ENCODE measurements at regions not wholly inside any gene's neighbourhood (a gene's known extent, or its start where the extent isn't known, plus 50 kb on each side); places are given as distances from the start of the nearest gene placed in this dataset.

DNA sequence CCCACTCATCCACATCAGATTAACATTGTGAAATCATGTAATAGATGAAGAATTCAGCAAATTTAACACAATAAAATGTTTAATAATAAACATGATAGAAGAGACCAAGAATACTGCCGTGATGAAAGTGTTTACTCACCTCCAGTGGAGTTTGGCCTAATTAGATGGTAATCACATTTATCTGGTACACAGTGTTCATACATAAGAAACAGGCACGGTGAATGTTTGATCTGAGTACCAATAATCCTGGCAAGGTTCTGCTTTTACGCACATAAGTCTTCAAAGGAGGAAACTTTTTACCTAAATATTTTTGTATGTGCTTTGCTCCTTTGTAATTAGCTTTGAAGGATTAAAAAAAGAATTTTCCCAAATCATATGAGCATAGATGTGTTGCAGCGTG, 122.5 kb downstream of the IRS1 start:
- TF ChIP-seq, protein P1, sequence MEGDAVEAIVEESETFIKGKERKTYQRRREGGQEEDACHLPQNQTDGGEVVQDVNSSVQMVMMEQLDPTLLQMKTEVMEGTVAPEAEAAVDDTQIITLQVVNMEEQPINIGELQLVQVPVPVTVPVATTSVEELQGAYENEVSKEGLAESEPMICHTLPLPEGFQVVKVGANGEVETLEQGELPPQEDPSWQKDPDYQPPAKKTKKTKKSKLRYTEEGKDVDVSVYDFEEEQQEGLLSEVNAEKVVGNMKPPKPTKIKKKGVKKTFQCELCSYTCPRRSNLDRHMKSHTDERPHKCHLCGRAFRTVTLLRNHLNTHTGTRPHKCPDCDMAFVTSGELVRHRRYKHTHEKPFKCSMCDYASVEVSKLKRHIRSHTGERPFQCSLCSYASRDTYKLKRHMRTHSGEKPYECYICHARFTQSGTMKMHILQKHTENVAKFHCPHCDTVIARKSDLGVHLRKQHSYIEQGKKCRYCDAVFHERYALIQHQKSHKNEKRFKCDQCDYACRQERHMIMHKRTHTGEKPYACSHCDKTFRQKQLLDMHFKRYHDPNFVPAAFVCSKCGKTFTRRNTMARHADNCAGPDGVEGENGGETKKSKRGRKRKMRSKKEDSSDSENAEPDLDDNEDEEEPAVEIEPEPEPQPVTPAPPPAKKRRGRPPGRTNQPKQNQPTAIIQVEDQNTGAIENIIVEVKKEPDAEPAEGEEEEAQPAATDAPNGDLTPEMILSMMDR (conservative IDR thresholded peaks at IDR 0.05; ENCODE audit: low read depth in 2 of 2) = no peak
- TF ChIP-seq, protein P2, sequence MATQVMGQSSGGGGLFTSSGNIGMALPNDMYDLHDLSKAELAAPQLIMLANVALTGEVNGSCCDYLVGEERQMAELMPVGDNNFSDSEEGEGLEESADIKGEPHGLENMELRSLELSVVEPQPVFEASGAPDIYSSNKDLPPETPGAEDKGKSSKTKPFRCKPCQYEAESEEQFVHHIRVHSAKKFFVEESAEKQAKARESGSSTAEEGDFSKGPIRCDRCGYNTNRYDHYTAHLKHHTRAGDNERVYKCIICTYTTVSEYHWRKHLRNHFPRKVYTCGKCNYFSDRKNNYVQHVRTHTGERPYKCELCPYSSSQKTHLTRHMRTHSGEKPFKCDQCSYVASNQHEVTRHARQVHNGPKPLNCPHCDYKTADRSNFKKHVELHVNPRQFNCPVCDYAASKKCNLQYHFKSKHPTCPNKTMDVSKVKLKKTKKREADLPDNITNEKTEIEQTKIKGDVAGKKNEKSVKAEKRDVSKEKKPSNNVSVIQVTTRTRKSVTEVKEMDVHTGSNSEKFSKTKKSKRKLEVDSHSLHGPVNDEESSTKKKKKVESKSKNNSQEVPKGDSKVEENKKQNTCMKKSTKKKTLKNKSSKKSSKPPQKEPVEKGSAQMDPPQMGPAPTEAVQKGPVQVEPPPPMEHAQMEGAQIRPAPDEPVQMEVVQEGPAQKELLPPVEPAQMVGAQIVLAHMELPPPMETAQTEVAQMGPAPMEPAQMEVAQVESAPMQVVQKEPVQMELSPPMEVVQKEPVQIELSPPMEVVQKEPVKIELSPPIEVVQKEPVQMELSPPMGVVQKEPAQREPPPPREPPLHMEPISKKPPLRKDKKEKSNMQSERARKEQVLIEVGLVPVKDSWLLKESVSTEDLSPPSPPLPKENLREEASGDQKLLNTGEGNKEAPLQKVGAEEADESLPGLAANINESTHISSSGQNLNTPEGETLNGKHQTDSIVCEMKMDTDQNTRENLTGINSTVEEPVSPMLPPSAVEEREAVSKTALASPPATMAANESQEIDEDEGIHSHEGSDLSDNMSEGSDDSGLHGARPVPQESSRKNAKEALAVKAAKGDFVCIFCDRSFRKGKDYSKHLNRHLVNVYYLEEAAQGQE (IDR thresholded peaks at IDR 0.05; ENCODE audit: unreplicated experiment) = no peak
- TF ChIP-seq POLR2AphosphoS5 (IDR thresholded peaks at IDR 0.05; ENCODE audit: low read depth) (no peak), EZH2 (IDR thresholded peaks at IDR 0.05; ENCODE audit: low read depth, unreplicated experiment) (no peak), CREB1 (CRISPR knock-in tag; IDR thresholded peaks at IDR 0.05; ENCODE audit: low read depth) (no peak), EZH2phosphoT487 (IDR thresholded peaks at IDR 0.05; ENCODE audit: unreplicated experiment) (no peak), JUNB (IDR thresholded peaks at IDR 0.05; ENCODE audit: unreplicated experiment) (no peak), STAT1 (IDR thresholded peaks at IDR 0.05; ENCODE audit: unreplicated experiment) (no peak), ZNF114 (CRISPR knock-in tag; IDR thresholded peaks at IDR 0.05) (no peak), NANOG (IDR thresholded peaks at IDR 0.05; ENCODE audit: borderline replicate concordance) (no peak), ZNF331 (CRISPR knock-in tag; IDR thresholded peaks at IDR 0.05; ENCODE audit: low read depth) (no peak)
- TF ChIP-seq, protein P3, sequence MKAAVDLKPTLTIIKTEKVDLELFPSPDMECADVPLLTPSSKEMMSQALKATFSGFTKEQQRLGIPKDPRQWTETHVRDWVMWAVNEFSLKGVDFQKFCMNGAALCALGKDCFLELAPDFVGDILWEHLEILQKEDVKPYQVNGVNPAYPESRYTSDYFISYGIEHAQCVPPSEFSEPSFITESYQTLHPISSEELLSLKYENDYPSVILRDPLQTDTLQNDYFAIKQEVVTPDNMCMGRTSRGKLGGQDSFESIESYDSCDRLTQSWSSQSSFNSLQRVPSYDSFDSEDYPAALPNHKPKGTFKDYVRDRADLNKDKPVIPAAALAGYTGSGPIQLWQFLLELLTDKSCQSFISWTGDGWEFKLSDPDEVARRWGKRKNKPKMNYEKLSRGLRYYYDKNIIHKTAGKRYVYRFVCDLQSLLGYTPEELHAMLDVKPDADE (IDR thresholded peaks at IDR 0.05) = no peak
- TF ChIP-seq, protein P4, sequence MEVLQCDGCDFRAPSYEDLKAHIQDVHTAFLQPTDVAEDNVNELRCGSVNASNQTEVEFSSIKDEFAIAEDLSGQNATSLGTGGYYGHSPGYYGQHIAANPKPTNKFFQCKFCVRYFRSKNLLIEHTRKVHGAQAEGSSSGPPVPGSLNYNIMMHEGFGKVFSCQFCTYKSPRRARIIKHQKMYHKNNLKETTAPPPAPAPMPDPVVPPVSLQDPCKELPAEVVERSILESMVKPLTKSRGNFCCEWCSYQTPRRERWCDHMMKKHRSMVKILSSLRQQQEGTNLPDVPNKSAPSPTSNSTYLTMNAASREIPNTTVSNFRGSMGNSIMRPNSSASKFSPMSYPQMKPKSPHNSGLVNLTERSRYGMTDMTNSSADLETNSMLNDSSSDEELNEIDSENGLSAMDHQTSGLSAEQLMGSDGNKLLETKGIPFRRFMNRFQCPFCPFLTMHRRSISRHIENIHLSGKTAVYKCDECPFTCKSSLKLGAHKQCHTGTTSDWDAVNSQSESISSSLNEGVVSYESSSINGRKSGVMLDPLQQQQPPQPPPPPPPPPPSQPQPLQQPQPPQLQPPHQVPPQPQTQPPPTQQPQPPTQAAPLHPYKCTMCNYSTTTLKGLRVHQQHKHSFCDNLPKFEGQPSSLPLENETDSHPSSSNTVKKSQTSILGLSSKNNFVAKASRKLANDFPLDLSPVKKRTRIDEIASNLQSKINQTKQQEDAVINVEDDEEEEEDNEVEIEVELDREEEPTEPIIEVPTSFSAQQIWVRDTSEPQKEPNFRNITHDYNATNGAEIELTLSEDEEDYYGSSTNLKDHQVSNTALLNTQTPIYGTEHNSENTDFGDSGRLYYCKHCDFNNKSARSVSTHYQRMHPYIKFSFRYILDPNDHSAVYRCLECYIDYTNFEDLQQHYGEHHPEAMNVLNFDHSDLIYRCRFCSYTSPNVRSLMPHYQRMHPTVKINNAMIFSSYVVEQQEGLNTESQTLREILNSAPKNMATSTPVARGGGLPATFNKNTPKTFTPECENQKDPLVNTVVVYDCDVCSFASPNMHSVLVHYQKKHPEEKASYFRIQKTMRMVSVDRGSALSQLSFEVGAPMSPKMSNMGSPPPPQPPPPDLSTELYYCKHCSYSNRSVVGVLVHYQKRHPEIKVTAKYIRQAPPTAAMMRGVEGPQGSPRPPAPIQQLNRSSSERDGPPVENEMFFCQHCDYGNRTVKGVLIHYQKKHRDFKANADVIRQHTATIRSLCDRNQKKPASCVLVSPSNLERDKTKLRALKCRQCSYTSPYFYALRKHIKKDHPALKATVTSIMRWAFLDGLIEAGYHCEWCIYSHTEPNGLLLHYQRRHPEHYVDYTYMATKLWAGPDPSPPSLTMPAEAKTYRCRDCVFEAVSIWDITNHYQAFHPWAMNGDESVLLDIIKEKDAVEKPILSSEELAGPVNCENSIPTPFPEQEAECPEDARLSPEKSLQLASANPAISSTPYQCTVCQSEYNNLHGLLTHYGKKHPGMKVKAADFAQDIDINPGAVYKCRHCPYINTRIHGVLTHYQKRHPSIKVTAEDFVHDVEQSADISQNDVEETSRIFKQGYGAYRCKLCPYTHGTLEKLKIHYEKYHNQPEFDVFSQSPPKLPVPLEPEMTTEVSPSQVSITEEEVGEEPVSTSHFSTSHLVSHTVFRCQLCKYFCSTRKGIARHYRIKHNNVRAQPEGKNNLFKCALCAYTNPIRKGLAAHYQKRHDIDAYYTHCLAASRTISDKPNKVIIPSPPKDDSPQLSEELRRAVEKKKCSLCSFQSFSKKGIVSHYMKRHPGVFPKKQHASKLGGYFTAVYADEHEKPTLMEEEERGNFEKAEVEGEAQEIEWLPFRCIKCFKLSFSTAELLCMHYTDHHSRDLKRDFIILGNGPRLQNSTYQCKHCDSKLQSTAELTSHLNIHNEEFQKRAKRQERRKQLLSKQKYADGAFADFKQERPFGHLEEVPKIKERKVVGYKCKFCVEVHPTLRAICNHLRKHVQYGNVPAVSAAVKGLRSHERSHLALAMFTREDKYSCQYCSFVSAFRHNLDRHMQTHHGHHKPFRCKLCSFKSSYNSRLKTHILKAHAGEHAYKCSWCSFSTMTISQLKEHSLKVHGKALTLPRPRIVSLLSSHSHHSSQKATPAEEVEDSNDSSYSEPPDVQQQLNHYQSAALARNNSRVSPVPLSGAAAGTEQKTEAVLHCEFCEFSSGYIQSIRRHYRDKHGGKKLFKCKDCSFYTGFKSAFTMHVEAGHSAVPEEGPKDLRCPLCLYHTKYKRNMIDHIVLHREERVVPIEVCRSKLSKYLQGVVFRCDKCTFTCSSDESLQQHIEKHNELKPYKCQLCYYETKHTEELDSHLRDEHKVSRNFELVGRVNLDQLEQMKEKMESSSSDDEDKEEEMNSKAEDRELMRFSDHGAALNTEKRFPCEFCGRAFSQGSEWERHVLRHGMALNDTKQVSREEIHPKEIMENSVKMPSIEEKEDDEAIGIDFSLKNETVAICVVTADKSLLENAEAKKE (CRISPR knock-in tag; IDR thresholded peaks at IDR 0.05) = no peak
